ENCODE measurements at regions not wholly inside any gene's neighbourhood (a gene's known extent, or its start where the extent isn't known, plus 50 kb on each side); places are given as distances from the start of the nearest gene placed in this dataset.

- TF ChIP-seq ATF3 (IDR thresholded peaks at IDR 0.05; ENCODE audit: insufficient read depth, low read depth, low read length) (peak; percentile 85), RAD21 (IDR thresholded peaks at IDR 0.05 in 1 of 2, conservative IDR thresholded peaks at IDR 0.05 in 1 of 2; ENCODE audit: low read depth in 2 of 2, low read length in 2 of 2) (no peak), CREB1 (IDR thresholded peaks at IDR 0.05) (peak; percentile 54), POU5F1 (IDR thresholded peaks at IDR 0.05; ENCODE audit: low read depth, low read length) (0 out of 2 replicates have a peak, but pooled peaks have one; percentile 37), BACH1 (IDR thresholded peaks at IDR 0.05; ENCODE audit: low read length) (no peak), HDAC2 (IDR thresholded peaks at IDR 0.05; ENCODE audit: borderline replicate concordance in 1 of 2, low read depth in 2 of 2, low read length in 2 of 2) (no peak), SIX5 (IDR thresholded peaks at IDR 0.05; ENCODE audit: low read depth, low read length) (no peak)
Measured at GRCh38 chr6:131510094-131510493, 62.9 kb upstream of the ARG1 start (continued).
